ENCODE measurements at regions not wholly inside any gene's neighbourhood (a gene's known extent, or its start where the extent isn't known, plus 50 kb on each side); places are given as distances from the start of the nearest gene placed in this dataset.
"Not testable (repeated sequence)": the region's sequence is repeated elsewhere in the genome, so short reads cannot be mapped to it uniquely, and the experiment has no call there.

GRCh38 chr7:12927635-12928434 lies 240.4 kb downstream of the ARL4A start:
- H3K27me3 ChIP-seq (ENCODE audit: insufficient read depth, poor library complexity, severe bottlenecking) = no peaks in the 10 kb centered on the region
- H3K27ac ChIP-seq (replicated peaks) = no peak overlapping the region
- no peak for TF ChIP-seq REST (IDR thresholded peaks at IDR 0.05; ENCODE audit: insufficient replicate concordance, low read depth)
- TF ChIP-seq CTCF (IDR thresholded peaks at IDR 0.05; ENCODE audit: insufficient read depth, low read length) = no peak
- no peak for TF ChIP-seq POLR2AphosphoS5 (IDR thresholded peaks at IDR 0.05; ENCODE audit: low read depth)
- TF ChIP-seq GABPA (IDR thresholded peaks at IDR 0.05; ENCODE audit: low read depth) = no peak
- DNase-seq (ENCODE audit: low read depth in 1 of 2, low spot score in 1 of 2) = no peak
- H3K4me3 ChIP-seq (replicated peaks; ENCODE audit: insufficient read depth, low read length) = no peak overlapping the region

- no peaks in the 10 kb centered on the region for H3K27me3 ChIP-seq (ENCODE audit: insufficient read depth, poor library complexity, severe bottlenecking)
- DNase-seq (ENCODE audit: low read depth in 1 of 2, low spot score in 1 of 2) = no peak
- TF ChIP-seq CTCF (IDR thresholded peaks at IDR 0.05; ENCODE audit: insufficient read depth, low read length) = no peak
- no peak for TF ChIP-seq SPI1 (IDR thresholded peaks at IDR 0.05; ENCODE audit: borderline replicate concordance, low read depth)
- no peak for TF ChIP-seq REST (IDR thresholded peaks at IDR 0.05; ENCODE audit: insufficient replicate concordance, low read depth)
- TF ChIP-seq GABPA (IDR thresholded peaks at IDR 0.05; ENCODE audit: low read depth) = no peak
- TF ChIP-seq POLR2AphosphoS5 (IDR thresholded peaks at IDR 0.05; ENCODE audit: low read depth) = no peak
- H3K4me3 ChIP-seq (replicated peaks; ENCODE audit: insufficient read depth, low read length) = no peak overlapping the region
- H3K27ac ChIP-seq (replicated peaks) = no peak overlapping the region
Observed at GRCh38 chr7:12929476-12930140, 242.2 kb downstream of the ARL4A start.

GRCh38 chr7:12930534-12930933 lies 243.1 kb downstream of the ARL4A start:
- no peak overlapping the region for H3K27ac ChIP-seq (replicated peaks)
- DNase-seq (ENCODE audit: low read depth in 1 of 2, low spot score in 1 of 2) = no peak
- TF ChIP-seq REST (IDR thresholded peaks at IDR 0.05; ENCODE audit: insufficient replicate concordance, low read depth) (no peak), POLR2AphosphoS5 (IDR thresholded peaks at IDR 0.05; ENCODE audit: low read depth) (no peak)
- no peaks in the 10 kb centered on the region for H3K27me3 ChIP-seq (ENCODE audit: insufficient read depth, poor library complexity, severe bottlenecking)
- no peak overlapping the region for H3K4me3 ChIP-seq (replicated peaks; ENCODE audit: insufficient read depth, low read length)

- H3K27me3 ChIP-seq (ENCODE audit: insufficient read depth, poor library complexity, severe bottlenecking); DNase-seq (ENCODE audit: low read depth in 1 of 2, low spot score in 1 of 2); H3K27ac ChIP-seq (replicated peaks); H3K4me3 ChIP-seq (replicated peaks; ENCODE audit: insufficient read depth, low read length): not testable (repeated sequence)
Observed at GRCh38 chr7:12931465-12931864, 244.0 kb downstream of the ARL4A start.
